Peyer's patch (tissue), 4 donors: ENCODE measurements at regions not wholly inside any gene's neighbourhood (a gene's known extent, or its start where the extent isn't known, plus 50 kb on each side); places are given as distances from the start of the nearest gene placed in this dataset.

Experiments used
- CTCF ChIP-seq, 6 experiments: fragments of 450-650 bp in 4 of 6; fragments of 200-600 bp in 2 of 6; sonication (generic) in 1 of 6; IDR thresholded peaks; one replicate each; pipeline ENCODE4 v1.5.1; 2017 to 2019; ENCODE audit warnings: antibody characterized with exemption in 6 of 6, mild to moderate bottlenecking in 3 of 6, moderate library complexity in 1 of 6
- POLR2A ChIP-seq, 2 donors: fragments of 450-650 bp; IDR thresholded peaks; one replicate each; pipeline ENCODE4 v1.5.1; 2017; ENCODE audit warnings: antibody characterized with exemption in 2 of 2, mild to moderate bottlenecking in 2 of 2, moderate library complexity in 2 of 2

- TF ChIP-seq POLR2A (IDR thresholded peaks at IDR 0.05), result no peak
- no peak for TF ChIP-seq CTCF (IDR thresholded peaks at IDR 0.05)
These were observed 186.0 kb upstream of the ANO5 start for GRCh38 chr11:22006901-22007300.
